ENCODE measurements at regions not wholly inside any gene's neighbourhood (a gene's known extent, or its start where the extent isn't known, plus 50 kb on each side); places are given as distances from the start of the nearest gene placed in this dataset.

GRCh38 chr9:117809751-117810150 is 105.5 kb downstream of the TLR4 start:
- ATAC-seq, result no peak

GRCh38 chr9:117815315-117815714 is 111.1 kb downstream of the TLR4 start:
- no peak overlapping the region for H3K27ac ChIP-seq
- H3K9me3 ChIP-seq, result no peaks in the 10 kb centered on the region
- no peak overlapping the region for H3K4me3 ChIP-seq
- peaks cover 4% of the 10 kb centered on the region for H3K27me3 ChIP-seq
- no peaks in the 10 kb centered on the region for H3K36me3 ChIP-seq
- TF ChIP-seq POLR2A (IDR thresholded peaks at IDR 0.05) (no peak), CTCF (IDR thresholded peaks at IDR 0.05) (no peak), POLR2AphosphoS5 (IDR thresholded peaks at IDR 0.05) (no peak), EP300 (IDR thresholded peaks at IDR 0.05) (no peak)
- WGBS, 2 donors (ENCODE audit: low coverage in 1 of 2), result 56 to 58% methylated on average over 3 to 5 of the region's 5 CpGs
- no peak for ATAC-seq
- H3K4me1 ChIP-seq, result no peaks in the 10 kb centered on the region

More at GRCh38 chr9:117809751-117810150, 105.5 kb downstream of the TLR4 start:
- TF ChIP-seq CTCF (IDR thresholded peaks at IDR 0.05), result no peak
- no peak for TF ChIP-seq POLR2AphosphoS5 (IDR thresholded peaks at IDR 0.05)
- no peak for TF ChIP-seq POLR2A (IDR thresholded peaks at IDR 0.05)
- TF ChIP-seq EP300 (IDR thresholded peaks at IDR 0.05), result no peak
- Histone ChIP-seq H3K4me1 (no peaks in the 10 kb centered on the region), H3K36me3 (no peaks in the 10 kb centered on the region), H3K27me3 (peaks cover 10% of the 10 kb centered on the region), H3K9me3 (peaks cover 0 to 5% (median 0%) of the 10 kb centered on the region in 3 donors), H3K4me3 (no peak overlapping the region), H3K27ac (no peak overlapping the region)
- 78 to 90% methylated on average over 1 to 4 of the region's 4 CpGs for WGBS, 2 donors (ENCODE audit: low coverage in 1 of 2)

GRCh38 chr9:117815948-117816347 is 111.7 kb downstream of the TLR4 start:
- no peak for ATAC-seq
- no peak for TF ChIP-seq POLR2A (IDR thresholded peaks at IDR 0.05)
- H3K4me1 ChIP-seq, result no peaks in the 10 kb centered on the region
- H3K27me3 ChIP-seq, result peaks cover 2% of the 10 kb centered on the region
- no peaks in the 10 kb centered on the region for H3K36me3 ChIP-seq
- WGBS, 2 donors (ENCODE audit: low coverage in 1 of 2), result 70 to 75% methylated on average over 3 of the region's 3 CpGs
- no peak overlapping the region for H3K27ac ChIP-seq
- H3K9me3 ChIP-seq, result no peaks in the 10 kb centered on the region
- no peak overlapping the region for H3K4me3 ChIP-seq

GRCh38 chr9:117821954-117822353 is 117.8 kb downstream of the TLR4 start:
- no peak overlapping the region for H3K27ac ChIP-seq
- 52 to 79% methylated on average over 2 of the region's 2 CpGs for WGBS, 2 donors (ENCODE audit: low coverage in 1 of 2)
- no peak for TF ChIP-seq POLR2AphosphoS5 (IDR thresholded peaks at IDR 0.05)
- TF ChIP-seq POLR2A (IDR thresholded peaks at IDR 0.05), result no peak
- TF ChIP-seq CTCF (IDR thresholded peaks at IDR 0.05), result no peak
- no peak for TF ChIP-seq EP300 (IDR thresholded peaks at IDR 0.05)

GRCh38 chr9:117823576-117823975 is 119.4 kb downstream of the TLR4 start:
- TF ChIP-seq POLR2AphosphoS5 (IDR thresholded peaks at IDR 0.05) (no peak), POLR2A (IDR thresholded peaks at IDR 0.05) (no peak), EP300 (IDR thresholded peaks at IDR 0.05) (no peak), CTCF (IDR thresholded peaks at IDR 0.05) (no peak)
- no peaks in the 10 kb centered on the region for H3K36me3 ChIP-seq
- H3K9me3 ChIP-seq, result no peaks in the 10 kb centered on the region
- no peak overlapping the region for H3K27ac ChIP-seq
- no peak overlapping the region for H3K4me3 ChIP-seq
- H3K27me3 ChIP-seq, result no peaks in the 10 kb centered on the region
- ATAC-seq, result no peak
- H3K4me1 ChIP-seq, result no peaks in the 10 kb centered on the region

More at GRCh38 chr9:117821954-117822353, 117.8 kb downstream of the TLR4 start:
- no peaks in the 10 kb centered on the region for H3K27me3 ChIP-seq
- H3K4me3 ChIP-seq, result no peak overlapping the region
- H3K9me3 ChIP-seq, result no peaks in the 10 kb centered on the region
- no peaks in the 10 kb centered on the region for H3K36me3 ChIP-seq
- ATAC-seq, result no peak
- H3K4me1 ChIP-seq, result no peaks in the 10 kb centered on the region
